Right cardiac atrium (tissue), 5 donors: ENCODE measurements at regions not wholly inside any gene's neighbourhood (a gene's known extent, or its start where the extent isn't known, plus 50 kb on each side); places are given as distances from the start of the nearest gene placed in this dataset.

Source experiments
- ATAC-seq, 2 donors: fragments of 200-7000 bp; cut with Tn5 transposase; one replicate each; pipeline versions ENCODE4 v1.8.0 to v1.9.1; 2020; ENCODE audit warnings: moderate library complexity in 2 of 2, mild to moderate bottlenecking in 1 of 2
- DNase-seq, 3 donors: peaks; one replicate each; pipeline ENCODE4 v3.0.0-alpha.2; 2020
- H3K27ac ChIP-seq: one replicate; pipeline ENCODE4 v1.5.1; 2013; ENCODE audit warnings: mild to moderate bottlenecking, low read length, control low read depth, moderate library complexity
- H3K27me3 ChIP-seq: one replicate; pipeline ENCODE4 v1.6.1; 2013; ENCODE audit not compliant: control insufficient read depth, insufficient read depth
- H3K4me1 ChIP-seq: one replicate; pipeline ENCODE4 v1.6.1; 2013; ENCODE audit warnings: low read length; ENCODE audit not compliant: control insufficient read depth, insufficient read depth
- H3K4me3 ChIP-seq: one replicate; pipeline ENCODE4 v1.5.1; 2013; ENCODE audit warnings: low read length, control low read depth
- H3K9me3 ChIP-seq: one replicate; pipeline ENCODE4 v1.6.1; 2013; ENCODE audit warnings: low read length; ENCODE audit not compliant: control insufficient read depth
- WGBS: extraction: QIAGEN DNeasy Blood & Tissue Kit; methylation state at CpG from one replicate; pipeline ENCODE4 v1.1.7; 2013; 5-methylcytosine and 5-hydroxymethylcytosine counted together
- intact Hi-C, 4 donors: fragments of 100-400 bp; cut with DNase I; formaldehyde crosslinking; loops; one replicate each; pipeline versions ENCODE4 v1.11.0 to v1.14.0; 2022 to 2023
- donor health status: healthy with polysubstance abuse.
- donor health status: DM: no; HTN: yes; CAD: no.
- donor health status: DM: no; HTN: no; CAD: no.
- donor health status: DM: no; HTN: yes; CAD: no; lungs with severe emphysema.
- donor health status: DM: yes; HTN: yes; CAD: no.

- DNase-seq (no peak), ATAC-seq (no peak)
- no peak overlapping the region for H3K4me3 ChIP-seq
- no peaks in the 10 kb centered on the region for H3K27me3 ChIP-seq
- WGBS: 64% methylated on average over 3 of the region's 3 CpGs
- H3K4me1 ChIP-seq: no peaks in the 10 kb centered on the region
- intact Hi-C loops: no loop called here
- no peak overlapping the region for H3K27ac ChIP-seq
- H3K9me3 ChIP-seq: no peaks in the 10 kb centered on the region
Measured at GRCh38 chr16:5381481-5381880, 283.9 kb upstream of the EEF2KMT start.

- no peak for DNase-seq
- intact Hi-C loops: no loop called here
Measured at GRCh38 chr16:5379954-5380353, 282.4 kb upstream of the EEF2KMT start.

GRCh38 chr16:5378531-5378930, 280.9 kb upstream of the EEF2KMT start:
- ATAC-seq: no peak
- 75% methylated on average over 4 of the region's 4 CpGs for WGBS
- Histone ChIP-seq H3K27me3 (no peaks in the 10 kb centered on the region), H3K4me3 (no peak overlapping the region), H3K9me3 (no peaks in the 10 kb centered on the region), H3K4me1 (no peaks in the 10 kb centered on the region), H3K27ac (no peak overlapping the region)
- intact Hi-C loops: no loop called here
- DNase-seq: no peak

More at GRCh38 chr16:5379954-5380353, 282.4 kb upstream of the EEF2KMT start:
- 63% methylated on average over 10 of the region's 10 CpGs for WGBS
- no peaks in the 10 kb centered on the region for H3K9me3 ChIP-seq
- no peaks in the 10 kb centered on the region for H3K27me3 ChIP-seq
- H3K27ac ChIP-seq: no peak overlapping the region
- ATAC-seq: no peak
- H3K4me3 ChIP-seq: no peak overlapping the region
- H3K4me1 ChIP-seq: no peaks in the 10 kb centered on the region

- Histone ChIP-seq H3K4me1 (no peaks in the 10 kb centered on the region), H3K27ac (no peak overlapping the region), H3K27me3 (no peaks in the 10 kb centered on the region), H3K4me3 (no peak overlapping the region), H3K9me3 (no peaks in the 10 kb centered on the region)
- 34% methylated on average over 10 of the region's 10 CpGs for WGBS
- intact Hi-C loops: no loop called here
- ATAC-seq (no peak), DNase-seq (no peak)
Measured at GRCh38 chr16:5377280-5377898, 279.8 kb upstream of the EEF2KMT start.

GRCh38 chr16:5374184-5374583, 276.6 kb upstream of the EEF2KMT start:
- intact Hi-C loops: no loop called here
- no peaks in the 10 kb centered on the region for H3K9me3 ChIP-seq
- no peak overlapping the region for H3K4me3 ChIP-seq
- DNase-seq (no peak), ATAC-seq (no peak)
- no peak overlapping the region for H3K27ac ChIP-seq
- no peaks in the 10 kb centered on the region for H3K4me1 ChIP-seq
- 71% methylated on average over 4 of the region's 4 CpGs for WGBS
- H3K27me3 ChIP-seq: no peaks in the 10 kb centered on the region

- 78% methylated on average over 7 of the region's 7 CpGs for WGBS
- intact Hi-C loops: no loop called here
- Histone ChIP-seq H3K27me3 (no peaks in the 10 kb centered on the region), H3K9me3 (no peaks in the 10 kb centered on the region), H3K27ac (no peak overlapping the region), H3K4me3 (no peak overlapping the region), H3K4me1 (no peaks in the 10 kb centered on the region)
- ATAC-seq (no peak), DNase-seq (no peak)
Measured at GRCh38 chr16:5367951-5368350, 270.4 kb upstream of the EEF2KMT start.

GRCh38 chr16:5366126-5366525, 268.5 kb upstream of the EEF2KMT start:
- intact Hi-C loops: no loop called here
- H3K9me3 ChIP-seq: no peaks in the 10 kb centered on the region
- H3K4me1 ChIP-seq: no peaks in the 10 kb centered on the region
- H3K27me3 ChIP-seq: no peaks in the 10 kb centered on the region
- 46% methylated on average over 4 of the region's 4 CpGs for WGBS
- DNase-seq (no peak), ATAC-seq (no peak)
- H3K27ac ChIP-seq: no peak overlapping the region
- no peak overlapping the region for H3K4me3 ChIP-seq

- Histone ChIP-seq H3K27me3 (no peaks in the 10 kb centered on the region), H3K27ac (no peak overlapping the region), H3K9me3 (no peaks in the 10 kb centered on the region), H3K4me1 (no peaks in the 10 kb centered on the region), H3K4me3 (no peak overlapping the region)
- WGBS: 55% methylated on average over 5 of the region's 5 CpGs
- ATAC-seq (no peak), DNase-seq (no peak)
- intact Hi-C loops: no loop called here
Measured at GRCh38 chr16:5364186-5364585, 266.6 kb upstream of the EEF2KMT start.

- ATAC-seq (no peak), DNase-seq (no peak)
- Histone ChIP-seq H3K27ac (no peak overlapping the region), H3K9me3 (no peaks in the 10 kb centered on the region), H3K4me1 (no peaks in the 10 kb centered on the region), H3K27me3 (no peaks in the 10 kb centered on the region), H3K4me3 (no peak overlapping the region)
- intact Hi-C loops: no loop called here
- WGBS: 62% methylated on average over 5 of the region's 5 CpGs
Measured at GRCh38 chr16:5361322-5361721, 263.7 kb upstream of the EEF2KMT start.

- ATAC-seq: no peak
- Histone ChIP-seq H3K4me3 (no peak overlapping the region), H3K4me1 (no peaks in the 10 kb centered on the region), H3K27me3 (no peaks in the 10 kb centered on the region), H3K27ac (no peak overlapping the region), H3K9me3 (no peaks in the 10 kb centered on the region)
- WGBS: 69% methylated on average over 5 of the region's 5 CpGs
- no peak for DNase-seq
- intact Hi-C loops: no loop called here
Measured at GRCh38 chr16:5354645-5355044, 257.1 kb upstream of the EEF2KMT start.

GRCh38 chr16:5349670-5350517, 252.3 kb upstream of the EEF2KMT start:
- no peaks in the 10 kb centered on the region for H3K27me3 ChIP-seq
- 46% methylated on average over 11 of the region's 11 CpGs for WGBS
- no peak for ATAC-seq
- no peaks in the 10 kb centered on the region for H3K9me3 ChIP-seq
- no peak overlapping the region for H3K4me3 ChIP-seq
- H3K4me1 ChIP-seq: no peaks in the 10 kb centered on the region
- H3K27ac ChIP-seq: no peak overlapping the region
- intact Hi-C loops: no loop called here
- DNase-seq: no peak
